Upper lobe of left lung (tissue), 6 donors: ENCODE measurements at regions not wholly inside any gene's neighbourhood (a gene's known extent, or its start where the extent isn't known, plus 50 kb on each side); places are given as distances from the start of the nearest gene placed in this dataset.

Experiments
- ATAC-seq, 2 donors: fragments of 200-7000 bp; cut with Tn5 transposase; one replicate each; pipeline ENCODE4 v1.9.1; 2022; ENCODE audit warnings: mild to moderate bottlenecking in 2 of 2, moderate library complexity in 2 of 2; ENCODE audit not compliant: low FRiP score in 2 of 2
- DNase-seq, 2 donors: peaks; one replicate each; pipeline ENCODE4 v3.0.0-alpha.2; 2019 to 2020
- H3K27ac ChIP-seq, 4 donors: fragments of 200-600 bp; sonication (generic); one replicate each; pipeline ENCODE4 v1.5.1; 2016 to 2019
- H3K27me3 ChIP-seq, 4 donors: fragments of 200-600 bp; sonication (generic); one replicate each; pipeline ENCODE4 v1.5.1; 2017 to 2019
- H3K36me3 ChIP-seq, 4 donors: fragments of 200-600 bp; sonication (generic); one replicate each; pipeline ENCODE4 v1.5.1; 2016 to 2019
- H3K4me1 ChIP-seq, 4 donors: fragments of 200-600 bp; sonication (generic); one replicate each; pipeline ENCODE4 v1.5.1; 2018 to 2019
- H3K4me3 ChIP-seq, 4 donors: fragments of 200-600 bp; sonication (generic); one replicate each; pipeline ENCODE4 v1.5.1; 2017 to 2019; ENCODE audit warnings: mild to moderate bottlenecking in 2 of 4, moderate library complexity in 1 of 4
- H3K9me3 ChIP-seq, 4 donors: fragments of 200-600 bp; sonication (generic); one replicate each; pipeline ENCODE4 v1.5.1; 2018 to 2019
- CTCF ChIP-seq, 6 experiments: fragments of 450-650 bp in 4 of 6; fragments of 200-600 bp in 2 of 6; sonication (generic) in 2 of 6; IDR thresholded peaks; one replicate each; pipeline ENCODE4 v1.5.1; 2016 to 2019; ENCODE audit warnings: antibody characterized with exemption in 6 of 6
- EP300 ChIP-seq, 4 donors: sonication (generic); formaldehyde crosslinking; IDR thresholded peaks; one replicate each; pipeline ENCODE4 v1.5.1; 2017; ENCODE audit warnings: antibody characterized with exemption in 4 of 4, control low read depth in 2 of 4
- POLR2A ChIP-seq, 4 donors: fragments of 450-650 bp; IDR thresholded peaks; one replicate each; pipeline ENCODE4 v1.5.1; 2016 to 2017; ENCODE audit warnings: antibody characterized with exemption in 4 of 4, mild to moderate bottlenecking in 2 of 4
- POLR2AphosphoS5 ChIP-seq, 2 donors: sonication (generic); formaldehyde crosslinking; IDR thresholded peaks; one replicate each; pipeline ENCODE4 v1.5.1; 2017; ENCODE audit warnings: antibody characterized with exemption in 2 of 2
- WGBS, 2 donors: methylation state at CpG; one replicate each; pipeline ENCODE4 v1.1.5; 2017 to 2018; 5-methylcytosine and 5-hydroxymethylcytosine counted together
- donor health status: DM: no; HTN: no; CAD: no; lungs with moderate emphysema.
- donor health status: DM: no; HTN: yes; CAD: no; lungs with severe emphysema.

GRCh38 chr5:42228279-42228678, 195.0 kb upstream of the GHR start:
- WGBS, 2 donors: 75 to 92% methylated on average over 1 of the region's 1 CpG
- TF ChIP-seq POLR2A (IDR thresholded peaks at IDR 0.05): no peak
- no peak for TF ChIP-seq CTCF (IDR thresholded peaks at IDR 0.05)
- TF ChIP-seq EP300 (IDR thresholded peaks at IDR 0.05): no peak
- TF ChIP-seq POLR2AphosphoS5 (IDR thresholded peaks at IDR 0.05): no peak
- Histone ChIP-seq H3K9me3 (no peaks in the 10 kb centered on the region), H3K4me1 (no peaks in the 10 kb centered on the region), H3K27ac (no peak overlapping the region), H3K27me3 (no peaks in the 10 kb centered on the region), H3K4me3 (no peak overlapping the region), H3K36me3 (no peaks in the 10 kb centered on the region)
- DNase-seq (no peak), ATAC-seq (no peak)

- no peak for TF ChIP-seq POLR2A (IDR thresholded peaks at IDR 0.05)
- TF ChIP-seq POLR2AphosphoS5 (IDR thresholded peaks at IDR 0.05): no peak
- TF ChIP-seq EP300 (IDR thresholded peaks at IDR 0.05): no peak
- no peak for TF ChIP-seq CTCF (IDR thresholded peaks at IDR 0.05)
- H3K4me1 ChIP-seq: no peaks in the 10 kb centered on the region
- H3K27ac ChIP-seq: no peak overlapping the region
- DNase-seq (no peak), ATAC-seq (peak in 1 of 2 donors; percentile 12)
- H3K9me3 ChIP-seq: no peaks in the 10 kb centered on the region
- WGBS, 2 donors: 67 to 78% methylated on average over 3 to 4 of the region's 4 CpGs
- H3K4me3 ChIP-seq: no peak overlapping the region
- no peaks in the 10 kb centered on the region for H3K27me3 ChIP-seq
- H3K36me3 ChIP-seq: no peaks in the 10 kb centered on the region
Observed at GRCh38 chr5:42230839-42231238, 192.4 kb upstream of the GHR start.

GRCh38 chr5:42235241-42235640, 188.0 kb upstream of the GHR start:
- TF ChIP-seq POLR2A (IDR thresholded peaks at IDR 0.05): no peak
- no peak for TF ChIP-seq POLR2AphosphoS5 (IDR thresholded peaks at IDR 0.05)
- no peak for TF ChIP-seq CTCF (IDR thresholded peaks at IDR 0.05)
- no peak for TF ChIP-seq EP300 (IDR thresholded peaks at IDR 0.05)
- no peaks in the 10 kb centered on the region for H3K36me3 ChIP-seq
- DNase-seq (no peak), ATAC-seq (no peak)
- H3K4me1 ChIP-seq: no peaks in the 10 kb centered on the region
- no peaks in the 10 kb centered on the region for H3K9me3 ChIP-seq
- no peaks in the 10 kb centered on the region for H3K27me3 ChIP-seq
- H3K4me3 ChIP-seq: no peak overlapping the region
- H3K27ac ChIP-seq: no peak overlapping the region

- no peak overlapping the region for H3K4me3 ChIP-seq
- no peaks in the 10 kb centered on the region for H3K4me1 ChIP-seq
- ATAC-seq: no peak
- H3K9me3 ChIP-seq: no peaks in the 10 kb centered on the region
- H3K27ac ChIP-seq: no peak overlapping the region
- 85 to 93% methylated on average over 3 of the region's 3 CpGs for WGBS, 2 donors
- DNase-seq: no peak
- TF ChIP-seq EP300 (IDR thresholded peaks at IDR 0.05): no peak
- TF ChIP-seq POLR2A (IDR thresholded peaks at IDR 0.05): no peak
- no peaks in the 10 kb centered on the region for H3K36me3 ChIP-seq
- H3K27me3 ChIP-seq: no peaks in the 10 kb centered on the region
Observed at GRCh38 chr5:42235837-42236236, 187.4 kb upstream of the GHR start.

- TF ChIP-seq EP300 (IDR thresholded peaks at IDR 0.05) (no peak), CTCF (IDR thresholded peaks at IDR 0.05) (no peak), POLR2A (IDR thresholded peaks at IDR 0.05) (no peak), POLR2AphosphoS5 (IDR thresholded peaks at IDR 0.05) (no peak)
- Histone ChIP-seq H3K9me3 (no peaks in the 10 kb centered on the region), H3K36me3 (no peaks in the 10 kb centered on the region), H3K27me3 (no peaks in the 10 kb centered on the region), H3K27ac (no peak overlapping the region), H3K4me1 (no peaks in the 10 kb centered on the region), H3K4me3 (no peak overlapping the region)
- 85 to 92% methylated on average over 2 of the region's 2 CpGs for WGBS, 2 donors
- DNase-seq (no peak), ATAC-seq (no peak)
Observed at GRCh38 chr5:42241636-42242035, 181.6 kb upstream of the GHR start.
